ENCODE measurements at regions not wholly inside any gene's neighbourhood (a gene's known extent, or its start where the extent isn't known, plus 50 kb on each side); places are given as distances from the start of the nearest gene placed in this dataset.
"Not testable (repeated sequence)": the region's sequence is repeated elsewhere in the genome, so short reads cannot be mapped to it uniquely, and the experiment has no call there.

DNA sequence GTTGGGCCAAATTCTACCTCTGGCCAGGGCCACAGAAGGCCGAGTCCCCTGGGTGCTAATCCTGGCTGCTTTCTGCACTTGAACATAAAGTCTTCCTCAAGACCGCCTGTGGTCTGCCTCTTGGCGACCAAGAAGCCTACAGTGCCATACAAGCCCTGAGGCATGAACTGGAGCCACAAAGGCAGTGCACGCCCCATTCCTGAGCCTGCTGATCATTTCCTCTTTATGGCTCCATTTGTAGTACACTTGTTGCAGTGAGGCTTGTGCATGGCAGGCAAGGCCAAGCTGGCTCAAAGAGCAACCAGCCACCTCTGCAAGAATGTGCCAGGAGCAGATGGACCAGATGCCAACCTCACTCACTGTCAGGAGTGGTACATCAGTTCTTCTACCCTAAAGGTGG lies 636.1 kb upstream of the DEFB115 start:
- TF ChIP-seq, protein P1, sequence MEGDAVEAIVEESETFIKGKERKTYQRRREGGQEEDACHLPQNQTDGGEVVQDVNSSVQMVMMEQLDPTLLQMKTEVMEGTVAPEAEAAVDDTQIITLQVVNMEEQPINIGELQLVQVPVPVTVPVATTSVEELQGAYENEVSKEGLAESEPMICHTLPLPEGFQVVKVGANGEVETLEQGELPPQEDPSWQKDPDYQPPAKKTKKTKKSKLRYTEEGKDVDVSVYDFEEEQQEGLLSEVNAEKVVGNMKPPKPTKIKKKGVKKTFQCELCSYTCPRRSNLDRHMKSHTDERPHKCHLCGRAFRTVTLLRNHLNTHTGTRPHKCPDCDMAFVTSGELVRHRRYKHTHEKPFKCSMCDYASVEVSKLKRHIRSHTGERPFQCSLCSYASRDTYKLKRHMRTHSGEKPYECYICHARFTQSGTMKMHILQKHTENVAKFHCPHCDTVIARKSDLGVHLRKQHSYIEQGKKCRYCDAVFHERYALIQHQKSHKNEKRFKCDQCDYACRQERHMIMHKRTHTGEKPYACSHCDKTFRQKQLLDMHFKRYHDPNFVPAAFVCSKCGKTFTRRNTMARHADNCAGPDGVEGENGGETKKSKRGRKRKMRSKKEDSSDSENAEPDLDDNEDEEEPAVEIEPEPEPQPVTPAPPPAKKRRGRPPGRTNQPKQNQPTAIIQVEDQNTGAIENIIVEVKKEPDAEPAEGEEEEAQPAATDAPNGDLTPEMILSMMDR (IDR thresholded peaks at IDR 0.05): not testable (repeated sequence)
- not testable (repeated sequence) for TF ChIP-seq POLR2A (IDR thresholded peaks at IDR 0.05)

Data from body of pancreas (tissue), 4 donors.